ENCODE measurements at regions not wholly inside any gene's neighbourhood (a gene's known extent, or its start where the extent isn't known, plus 50 kb on each side); places are given as distances from the start of the nearest gene placed in this dataset.

- no peak for TF ChIP-seq CTCF (IDR thresholded peaks at IDR 0.05 in 8 of 11, conservative IDR thresholded peaks at IDR 0.05 in 3 of 11)
- TF ChIP-seq POLR2A (IDR thresholded peaks at IDR 0.05): no peak
- no peak for TF ChIP-seq POLR2AphosphoS5 (IDR thresholded peaks at IDR 0.05)
Observed at GRCh38 chr10:44689368-44689767, 221.8 kb upstream of the TMEM72 start.

Measured in spleen (tissue), 7 donors.